ENCODE measurements at regions not wholly inside any gene's neighbourhood (a gene's known extent, or its start where the extent isn't known, plus 50 kb on each side); places are given as distances from the start of the nearest gene placed in this dataset.

DNA sequence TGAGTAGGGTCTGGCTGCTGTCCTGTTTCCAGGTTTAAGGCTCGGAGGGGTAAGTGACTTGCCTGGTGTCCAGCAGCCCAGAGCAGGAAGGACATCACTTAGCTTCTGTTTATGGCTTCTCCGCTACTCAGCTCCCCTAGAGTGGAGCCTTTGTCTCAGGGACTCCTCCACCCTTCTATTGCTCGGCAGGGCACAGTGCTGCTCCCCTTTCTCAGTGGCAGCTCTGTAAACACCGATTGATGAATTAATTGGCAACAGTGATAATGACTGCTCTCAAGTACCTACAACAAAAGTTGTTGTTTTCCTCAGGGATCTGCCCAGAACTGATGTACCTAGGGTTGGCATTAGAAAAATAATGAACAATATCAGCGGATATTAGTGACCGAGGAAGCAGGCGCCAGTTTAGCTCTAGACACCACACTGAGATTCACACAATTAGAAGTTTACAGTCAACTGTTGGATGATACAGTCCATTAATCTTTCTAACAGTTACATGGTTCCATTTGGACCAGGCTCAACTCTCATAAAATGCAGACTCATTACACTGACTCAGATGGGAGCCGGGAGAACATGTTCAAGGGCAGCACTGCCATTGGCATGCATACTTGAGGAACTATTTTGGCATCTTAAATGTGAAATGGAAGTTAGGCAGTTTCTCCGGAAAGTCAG, 265.7 kb downstream of the MTX2 start:
- H3K9me3 ChIP-seq (ENCODE audit: low read length) = no peaks in the 10 kb centered on the region
- H3K4me1 ChIP-seq (ENCODE audit: insufficient read depth, low read length) = no peaks in the 10 kb centered on the region
- no peaks in the 10 kb centered on the region for H3K36me3 ChIP-seq (ENCODE audit: insufficient read depth, low read length)
- no peak overlapping the region for H3K4me3 ChIP-seq (ENCODE audit: low read length)
- H3K27me3 ChIP-seq (ENCODE audit: insufficient read depth, low read length) = no peaks in the 10 kb centered on the region
- H2AFZ ChIP-seq (ENCODE audit: low read depth, low read length) = no peak overlapping the region

DNA sequence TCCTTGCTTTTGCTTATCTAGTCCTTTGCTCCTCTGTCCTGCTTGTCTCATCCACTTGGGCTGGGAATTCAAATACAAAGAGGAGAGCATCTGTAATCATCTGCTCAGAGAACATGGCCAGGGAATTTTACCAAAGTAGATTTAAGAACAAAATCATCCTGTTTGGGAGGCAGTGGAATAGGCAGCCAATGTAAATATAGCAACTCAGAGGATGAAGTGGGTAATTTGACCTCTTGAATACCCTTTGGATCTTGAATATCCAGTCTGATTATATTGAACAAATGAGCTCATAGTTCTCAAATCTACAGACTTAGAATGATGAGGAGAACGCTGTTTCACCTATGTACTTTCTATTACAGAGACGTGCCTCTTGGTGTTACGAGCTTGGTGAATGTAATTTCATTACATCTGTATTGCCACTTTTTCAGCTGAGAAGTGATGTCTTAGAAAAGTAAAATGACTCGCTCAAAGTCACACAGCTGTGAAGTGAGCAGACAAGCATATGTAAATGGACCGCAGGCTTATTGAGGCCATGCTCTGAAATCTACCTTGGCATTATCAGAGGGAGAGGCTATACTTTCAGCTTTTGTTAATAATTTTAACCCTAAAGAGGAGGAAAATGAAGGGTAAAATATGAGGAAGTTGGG, 266.3 kb downstream of the MTX2 start:
- H3K36me3 ChIP-seq (ENCODE audit: insufficient read depth, low read length) = no peaks in the 10 kb centered on the region
- H3K27me3 ChIP-seq (ENCODE audit: insufficient read depth, low read length) = no peaks in the 10 kb centered on the region
- no peaks in the 10 kb centered on the region for H3K9me3 ChIP-seq (ENCODE audit: low read length)
- no peak overlapping the region for H3K4me3 ChIP-seq (ENCODE audit: low read length)
- H2AFZ ChIP-seq (ENCODE audit: low read depth, low read length) = no peak overlapping the region
- no peaks in the 10 kb centered on the region for H3K4me1 ChIP-seq (ENCODE audit: insufficient read depth, low read length)

DNA sequence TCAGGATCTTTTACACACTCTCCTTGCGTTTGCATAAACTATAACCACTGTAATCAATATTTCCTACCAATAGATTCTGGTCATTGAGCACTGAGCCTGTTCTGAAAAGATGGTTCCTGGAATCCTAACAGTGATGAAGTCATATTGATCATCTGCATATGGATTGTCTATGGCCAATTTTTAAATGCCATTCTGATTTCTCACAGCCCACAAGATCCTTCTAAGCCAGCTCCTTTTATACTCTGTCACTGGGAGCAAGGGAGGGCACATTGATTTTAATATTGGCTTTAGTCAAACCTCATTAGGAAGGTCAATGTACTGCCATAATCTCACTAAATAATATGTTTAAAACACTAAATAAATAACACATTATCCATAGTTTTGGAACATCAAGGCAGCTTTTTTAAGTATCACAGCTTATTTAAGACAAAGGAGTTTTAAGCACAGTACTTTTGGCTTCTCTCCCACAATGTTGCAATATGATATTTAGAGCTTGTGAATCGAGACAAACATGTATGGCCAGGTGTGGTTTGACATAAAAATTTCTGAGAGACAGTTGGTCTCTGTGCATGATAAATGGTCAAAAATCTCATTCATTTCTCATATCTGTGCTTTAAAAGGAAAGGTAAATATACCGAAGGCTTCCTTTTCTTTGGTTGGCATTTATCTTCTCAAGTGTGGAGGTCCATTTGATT, 267.3 kb downstream of the MTX2 start:
- no peak overlapping the region for H3K4me3 ChIP-seq (ENCODE audit: low read length)
- no peaks in the 10 kb centered on the region for H3K9me3 ChIP-seq (ENCODE audit: low read length)
- no peak overlapping the region for H2AFZ ChIP-seq (ENCODE audit: low read depth, low read length)
- H3K4me1 ChIP-seq (ENCODE audit: insufficient read depth, low read length) = no peaks in the 10 kb centered on the region
- H3K27me3 ChIP-seq (ENCODE audit: insufficient read depth, low read length) = no peaks in the 10 kb centered on the region
- H3K36me3 ChIP-seq (ENCODE audit: insufficient read depth, low read length) = no peaks in the 10 kb centered on the region

DNA sequence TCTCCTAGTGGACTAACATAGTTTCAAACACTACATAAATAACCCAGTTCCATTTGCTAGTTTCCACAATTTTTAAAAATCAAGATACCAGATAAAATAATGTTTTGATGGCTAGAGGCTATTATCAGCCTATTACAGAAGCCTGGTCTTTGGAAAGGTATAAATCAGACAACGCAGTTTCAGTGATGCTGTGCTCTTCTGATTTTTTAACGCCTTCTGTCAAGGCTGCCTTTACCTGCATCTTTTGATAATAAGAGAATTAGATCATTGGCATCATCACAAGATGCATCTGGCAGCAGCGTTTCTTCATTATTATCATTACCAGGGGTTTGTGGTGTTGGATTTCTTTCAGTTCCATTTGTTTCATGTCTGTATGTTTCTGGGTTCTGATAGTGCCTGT, 268.7 kb downstream of the MTX2 start:
- H3K36me3 ChIP-seq (ENCODE audit: insufficient read depth, low read length) = no peaks in the 10 kb centered on the region
- no peaks in the 10 kb centered on the region for H3K4me1 ChIP-seq (ENCODE audit: insufficient read depth, low read length)
- no peaks in the 10 kb centered on the region for H3K9me3 ChIP-seq (ENCODE audit: low read length)
- H3K27me3 ChIP-seq (ENCODE audit: insufficient read depth, low read length) = no peaks in the 10 kb centered on the region
- H2AFZ ChIP-seq (ENCODE audit: low read depth, low read length) = no peak overlapping the region
- no peak overlapping the region for H3K4me3 ChIP-seq (ENCODE audit: low read length)

DNA sequence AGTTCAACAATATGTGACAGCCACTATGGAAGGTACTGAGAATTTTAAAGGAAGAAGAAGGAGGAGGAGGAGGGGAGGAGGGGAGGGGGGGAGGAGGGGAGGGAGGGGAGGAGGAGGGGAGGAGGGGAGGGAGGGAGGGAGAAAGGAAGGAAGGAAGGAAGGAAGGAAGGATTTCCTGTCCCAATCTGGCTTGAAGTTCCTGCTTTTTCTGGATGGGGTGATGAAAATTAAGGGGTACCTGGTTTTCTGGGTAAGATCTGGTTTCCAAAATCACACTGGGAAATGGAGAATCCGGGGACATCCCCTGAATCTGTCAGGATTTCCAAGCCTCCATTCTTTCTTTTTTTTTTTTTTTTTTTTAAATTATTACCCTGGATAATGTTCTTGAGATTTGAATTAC, 271.8 kb downstream of the MTX2 start:
- H2AFZ ChIP-seq (ENCODE audit: low read depth, low read length) = no peak overlapping the region
- H3K36me3 ChIP-seq (ENCODE audit: insufficient read depth, low read length) = no peaks in the 10 kb centered on the region
- H3K9me3 ChIP-seq (ENCODE audit: low read length) = no peaks in the 10 kb centered on the region
- no peaks in the 10 kb centered on the region for H3K27me3 ChIP-seq (ENCODE audit: insufficient read depth, low read length)
- no peak overlapping the region for H3K4me3 ChIP-seq (ENCODE audit: low read length)
- peaks cover 17% of the 10 kb centered on the region for H3K4me1 ChIP-seq (ENCODE audit: insufficient read depth, low read length)

DNA sequence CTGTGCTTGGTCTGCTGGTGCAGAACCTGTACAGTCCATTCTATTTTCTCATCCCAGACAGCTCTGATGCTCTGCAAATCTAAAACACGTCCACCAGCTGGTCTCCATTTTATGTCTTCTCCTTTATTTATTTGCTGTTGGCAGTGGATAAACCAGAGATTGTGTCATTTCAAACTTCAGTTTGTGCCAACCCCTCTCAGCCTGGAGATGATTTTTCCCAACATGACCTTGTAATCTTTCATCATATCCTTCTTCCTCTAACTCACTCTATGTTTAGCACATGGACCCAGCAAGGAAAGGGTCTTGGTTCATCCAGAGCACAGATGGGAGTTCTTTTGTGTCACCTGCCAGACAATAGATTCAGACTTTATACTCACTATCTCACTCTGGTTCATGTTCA, 273.2 kb downstream of the MTX2 start:
- H3K4me1 ChIP-seq (ENCODE audit: insufficient read depth, low read length) = peaks cover 24% of the 10 kb centered on the region
- H2AFZ ChIP-seq (ENCODE audit: low read depth, low read length) = no peak overlapping the region
- no peaks in the 10 kb centered on the region for H3K27me3 ChIP-seq (ENCODE audit: insufficient read depth, low read length)
- no peaks in the 10 kb centered on the region for H3K9me3 ChIP-seq (ENCODE audit: low read length)
- H3K4me3 ChIP-seq (ENCODE audit: low read length) = no peak overlapping the region
- no peaks in the 10 kb centered on the region for H3K36me3 ChIP-seq (ENCODE audit: insufficient read depth, low read length)

DNA sequence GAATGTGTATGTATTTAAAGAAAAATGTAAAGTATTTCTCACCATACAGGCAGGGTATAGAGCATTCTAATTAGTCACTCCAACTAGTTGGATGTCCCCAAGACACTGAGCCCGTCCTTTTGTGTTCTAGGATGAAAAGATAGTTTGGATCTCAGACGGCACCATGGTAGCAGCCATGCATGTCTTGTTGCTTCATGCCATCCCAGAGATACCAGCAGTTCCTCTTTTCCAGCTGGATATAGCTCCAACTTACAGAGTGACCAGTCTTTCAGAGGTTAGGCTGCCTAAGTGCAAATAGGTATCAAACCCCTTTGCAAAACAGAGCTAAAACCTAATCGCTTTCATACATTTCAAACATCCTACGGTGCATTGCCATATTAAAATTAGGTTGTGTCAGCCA, 275.3 kb downstream of the MTX2 start:
- Histone ChIP-seq H3K27me3 (ENCODE audit: insufficient read depth, low read length) (no peaks in the 10 kb centered on the region), H3K9me3 (ENCODE audit: low read length) (no peaks in the 10 kb centered on the region), H2AFZ (ENCODE audit: low read depth, low read length) (no peak overlapping the region), H3K36me3 (ENCODE audit: insufficient read depth, low read length) (no peaks in the 10 kb centered on the region), H3K4me1 (ENCODE audit: insufficient read depth, low read length) (peaks cover 24% of the 10 kb centered on the region), H3K4me3 (ENCODE audit: low read length) (no peak overlapping the region)

DNA sequence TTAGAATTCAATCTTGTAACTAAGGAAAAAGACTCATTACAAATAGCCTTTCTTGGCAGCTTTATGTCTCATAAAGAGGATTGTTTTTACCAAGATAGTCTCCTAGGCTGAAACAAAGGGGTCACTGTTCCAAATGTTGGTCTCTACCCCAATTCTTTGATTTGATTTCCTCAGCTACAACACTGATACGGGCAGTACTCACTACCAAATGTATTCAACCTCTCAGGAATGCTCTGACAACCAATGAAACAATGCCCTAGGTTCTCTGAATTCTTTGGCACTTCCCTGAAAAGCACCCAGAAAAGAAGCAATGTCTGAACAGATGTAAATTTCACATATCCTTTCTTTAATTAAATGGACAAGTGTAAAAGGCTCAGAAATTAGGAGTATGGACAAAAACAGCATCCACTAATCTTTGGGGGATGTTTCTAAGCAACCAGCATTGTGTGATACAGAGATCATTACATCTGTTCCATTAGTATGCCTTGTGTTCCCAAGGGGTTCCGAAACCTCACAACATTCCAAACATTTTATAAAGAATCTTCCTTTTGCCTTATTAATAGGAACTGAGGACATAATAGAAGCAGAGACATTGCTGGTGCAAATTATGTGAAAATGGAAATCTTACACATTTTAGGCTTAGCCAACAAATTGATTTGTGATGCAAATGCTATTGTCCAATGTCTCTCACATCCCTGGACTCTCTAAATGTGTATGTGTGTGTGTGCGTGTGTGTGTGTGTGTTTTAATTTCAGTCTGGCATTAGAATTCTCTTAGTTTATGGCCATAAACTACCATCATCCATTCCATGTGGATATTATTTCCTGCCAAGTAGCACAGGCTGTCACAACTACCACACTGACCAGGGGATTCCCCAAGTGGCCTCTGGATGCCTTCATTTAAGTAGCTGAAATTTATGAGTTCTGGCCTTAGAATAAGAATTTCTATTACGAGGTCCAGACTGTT, 276.0 kb downstream of the MTX2 start:
- H3K4me1 ChIP-seq (ENCODE audit: insufficient read depth, low read length) = peaks cover 24% of the 10 kb centered on the region
- no peaks in the 10 kb centered on the region for H3K27me3 ChIP-seq (ENCODE audit: insufficient read depth, low read length)
- no peak overlapping the region for H2AFZ ChIP-seq (ENCODE audit: low read depth, low read length)
- H3K36me3 ChIP-seq (ENCODE audit: insufficient read depth, low read length) = no peaks in the 10 kb centered on the region
- H3K9me3 ChIP-seq (ENCODE audit: low read length) = no peaks in the 10 kb centered on the region
- no peak overlapping the region for H3K4me3 ChIP-seq (ENCODE audit: low read length)

DNA sequence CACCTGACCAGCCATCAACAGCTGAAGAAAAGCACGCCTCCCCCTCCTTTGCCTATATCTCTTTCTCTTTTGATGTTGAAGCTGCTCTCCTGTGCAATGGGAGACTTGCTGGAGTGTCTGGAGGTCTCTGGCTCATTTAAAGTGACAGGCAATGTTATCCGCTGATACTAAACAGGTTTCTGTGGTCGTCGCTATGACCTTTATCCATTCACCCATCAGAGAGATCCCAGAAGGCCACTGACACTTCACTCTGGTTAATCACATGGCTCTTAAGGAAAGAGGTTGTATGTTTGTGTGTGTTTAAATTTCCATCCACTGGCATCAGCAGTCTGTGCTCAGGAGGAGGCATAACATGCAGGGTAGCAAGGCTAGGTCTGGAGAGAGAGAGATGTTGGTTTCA, 277.3 kb downstream of the MTX2 start:
- no peaks in the 10 kb centered on the region for H3K36me3 ChIP-seq (ENCODE audit: insufficient read depth, low read length)
- H3K4me1 ChIP-seq (ENCODE audit: insufficient read depth, low read length) = peaks cover 24% of the 10 kb centered on the region
- no peaks in the 10 kb centered on the region for H3K27me3 ChIP-seq (ENCODE audit: insufficient read depth, low read length)
- H3K4me3 ChIP-seq (ENCODE audit: low read length) = no peak overlapping the region
- no peak overlapping the region for H2AFZ ChIP-seq (ENCODE audit: low read depth, low read length)
- no peaks in the 10 kb centered on the region for H3K9me3 ChIP-seq (ENCODE audit: low read length)

DNA sequence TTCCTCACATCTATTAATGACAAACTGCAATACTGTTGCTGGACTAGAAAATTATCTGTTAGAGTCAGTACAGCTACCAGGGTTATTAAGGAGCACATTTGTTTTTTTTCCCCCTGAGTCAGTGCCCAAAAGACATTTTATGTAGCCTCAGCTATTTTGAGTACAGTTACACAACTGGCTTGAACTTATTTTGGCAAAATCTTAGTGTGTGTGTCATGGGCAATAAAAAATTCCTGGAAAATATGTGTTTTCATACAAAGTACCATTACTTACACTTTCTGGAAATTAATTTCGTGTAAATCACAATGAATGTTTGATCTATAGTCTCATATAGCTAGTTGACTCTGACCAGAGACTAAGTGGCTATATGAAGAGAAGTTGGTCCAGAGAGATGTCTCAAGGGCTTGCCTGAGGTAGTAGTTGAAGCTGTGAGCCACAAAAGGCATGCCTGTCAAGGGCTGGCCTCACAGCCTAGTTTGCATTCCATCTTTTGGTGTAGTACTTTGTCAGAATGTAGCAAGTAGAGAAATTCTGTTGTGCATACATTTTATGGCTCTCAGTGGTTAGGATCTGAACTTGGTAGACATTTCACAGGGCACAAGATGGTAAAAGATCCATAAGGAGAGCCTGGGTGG, 283.4 kb downstream of the MTX2 start:
- Histone ChIP-seq H2AFZ (ENCODE audit: low read depth, low read length) (no peak overlapping the region), H3K4me1 (ENCODE audit: insufficient read depth, low read length) (no peaks in the 10 kb centered on the region), H3K9me3 (ENCODE audit: low read length) (no peaks in the 10 kb centered on the region), H3K36me3 (ENCODE audit: insufficient read depth, low read length) (no peaks in the 10 kb centered on the region), H3K27me3 (ENCODE audit: insufficient read depth, low read length) (no peaks in the 10 kb centered on the region), H3K4me3 (ENCODE audit: low read length) (no peak overlapping the region)

DNA sequence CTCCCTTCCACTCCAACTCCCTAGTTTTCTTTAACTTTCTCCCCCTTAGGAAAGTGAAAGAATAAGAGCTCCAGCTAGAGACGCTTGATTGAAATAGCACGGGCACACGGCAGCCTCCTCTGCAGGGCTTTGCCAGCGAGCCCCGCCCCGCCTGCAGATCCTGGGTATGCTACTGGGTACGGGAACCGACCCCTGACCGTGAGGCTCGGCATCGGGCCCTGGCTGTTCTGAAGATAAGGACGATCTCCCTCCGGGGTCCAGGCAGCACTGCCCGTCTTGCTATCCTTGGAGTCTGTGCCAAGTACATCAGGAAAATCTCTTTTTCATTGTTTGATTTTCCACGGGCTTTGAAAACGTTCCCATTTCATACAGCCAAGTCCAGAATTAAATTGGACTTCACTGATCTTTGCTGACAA, 284.5 kb downstream of the MTX2 start:
- Histone ChIP-seq H3K36me3 (ENCODE audit: insufficient read depth, low read length) (no peaks in the 10 kb centered on the region), H3K4me3 (ENCODE audit: low read length) (no peak overlapping the region), H2AFZ (ENCODE audit: low read depth, low read length) (no peak overlapping the region), H3K4me1 (ENCODE audit: insufficient read depth, low read length) (no peaks in the 10 kb centered on the region), H3K27me3 (ENCODE audit: insufficient read depth, low read length) (no peaks in the 10 kb centered on the region), H3K9me3 (ENCODE audit: low read length) (no peaks in the 10 kb centered on the region)

DNA sequence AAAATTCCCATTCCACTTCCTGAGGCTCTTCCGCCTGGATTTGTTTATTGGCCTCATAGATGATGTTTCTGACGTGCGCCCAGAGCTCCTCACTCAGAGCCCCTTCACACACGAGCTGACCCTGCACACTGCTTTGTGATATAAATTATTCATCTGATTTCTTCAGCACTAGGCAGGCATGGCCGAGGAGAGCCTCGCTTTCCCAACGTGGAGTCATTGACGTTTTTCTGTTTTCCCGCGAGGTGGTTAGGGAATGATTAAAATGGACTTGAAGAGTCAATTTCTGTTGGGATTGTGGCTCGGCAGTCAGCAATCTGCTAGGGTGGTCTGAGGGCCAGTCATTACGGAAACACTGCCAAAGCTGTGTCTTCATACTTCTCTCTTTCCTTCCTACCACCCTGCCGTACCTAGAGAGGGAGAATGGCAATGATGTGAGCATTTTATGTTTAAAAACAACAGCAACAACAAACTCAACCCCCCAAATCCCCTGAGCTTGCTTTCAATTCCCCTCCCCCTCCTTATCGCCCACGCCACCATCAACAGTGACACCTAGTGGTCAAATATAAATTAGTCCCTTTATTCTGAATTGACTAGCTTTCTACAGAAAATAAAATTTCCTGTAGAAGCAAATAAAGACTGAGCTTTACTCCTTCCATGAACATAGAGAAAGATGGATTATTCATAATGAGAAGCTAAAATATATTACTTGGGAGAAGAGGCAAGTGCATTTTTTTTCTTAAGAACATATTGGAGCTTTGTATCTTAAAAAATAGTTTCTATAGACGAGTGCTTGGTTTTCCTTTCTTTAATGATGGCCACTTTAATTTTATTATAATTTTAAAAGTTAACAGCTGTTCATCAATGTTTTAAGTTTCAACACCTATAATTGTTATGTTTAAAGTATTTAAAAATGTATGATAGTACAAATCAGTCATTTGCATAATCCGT, 285.1 kb downstream of the MTX2 start:
- Histone ChIP-seq H3K9me3 (ENCODE audit: low read length) (no peaks in the 10 kb centered on the region), H3K27me3 (ENCODE audit: insufficient read depth, low read length) (no peaks in the 10 kb centered on the region), H3K4me1 (ENCODE audit: insufficient read depth, low read length) (no peaks in the 10 kb centered on the region), H3K4me3 (ENCODE audit: low read length) (no peak overlapping the region), H3K36me3 (ENCODE audit: insufficient read depth, low read length) (no peaks in the 10 kb centered on the region), H2AFZ (ENCODE audit: low read depth, low read length) (no peak overlapping the region)
